ENCODE measurements at regions not wholly inside any gene's neighbourhood (a gene's known extent, or its start where the extent isn't known, plus 50 kb on each side); places are given as distances from the start of the nearest gene placed in this dataset.

DNA sequence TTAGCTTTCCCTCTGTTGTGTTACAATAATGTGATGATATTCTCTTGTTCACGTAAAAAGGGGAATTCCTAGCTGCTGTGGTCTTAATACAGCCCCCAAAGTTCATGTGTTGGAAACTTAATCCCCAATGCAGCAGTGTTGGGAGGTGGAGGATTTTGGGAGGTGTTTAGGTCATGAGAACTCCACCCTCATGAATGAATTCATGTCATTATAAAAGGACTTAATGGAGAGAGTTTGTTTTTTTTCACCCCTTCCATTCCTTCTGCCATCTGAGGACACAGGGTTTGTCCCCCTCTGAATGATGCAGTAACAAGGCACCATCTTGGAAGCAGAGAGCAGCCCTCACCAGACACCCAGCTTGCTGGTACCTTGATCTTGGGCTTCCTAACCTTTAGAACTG lies 253.4 kb upstream of the DDHD1 start:
- no peak overlapping the region for H3K56ac ChIP-seq (replicated peaks; ENCODE audit: insufficient read length, low read depth, low read length)
- H2AK5ac ChIP-seq (ENCODE audit: low read depth, low read length) = no peak overlapping the region
- ChIA-PET POLR2A (ENCODE audit: partially characterized antibody) (no interaction called here), CTCF (ENCODE audit: partially characterized antibody) (no interaction called here)
- no peak overlapping the region for H3K4me3 ChIP-seq (ENCODE audit: extremely low read depth in 1 of 4, insufficient read depth in 2 of 4, low read depth in 3 of 4, low read length in 4 of 4)
- H3K27ac ChIP-seq (ENCODE audit: low read depth, low read length) = no peak overlapping the region
- no peaks in the 10 kb centered on the region for H4K20me1 ChIP-seq (replicated peaks in 1 of 2; ENCODE audit: control insufficient read depth in 1 of 2, insufficient read depth in 2 of 2, low read length in 2 of 2)
- no peak overlapping the region for H2BK120ac ChIP-seq (replicated peaks; ENCODE audit: low read depth, low read length)
- H3K18ac ChIP-seq (ENCODE audit: extremely low read depth, low read length) = no peak overlapping the region
- H3K4me1 ChIP-seq (replicated peaks in 1 of 4; ENCODE audit: control insufficient read depth in 3 of 4, insufficient read depth in 4 of 4, low read length in 3 of 4) = no peaks in the 10 kb centered on the region
- H2AFZ ChIP-seq (ENCODE audit: low read length) = no peak overlapping the region
- no peak overlapping the region for H3K4me2 ChIP-seq (ENCODE audit: insufficient read depth in 1 of 2, low read depth in 2 of 2, low read length in 2 of 2)
- no peak overlapping the region for H2BK15ac ChIP-seq (ENCODE audit: low read length)
- no peaks in the 10 kb centered on the region for H3K27me3 ChIP-seq (replicated peaks in 1 of 4; ENCODE audit: control insufficient read depth in 3 of 4, extremely low read depth in 1 of 4, insufficient read depth in 3 of 4, low read length in 3 of 4)
- no peak overlapping the region for H2BK5ac ChIP-seq (ENCODE audit: low read depth, low read length)
- H3K4ac ChIP-seq (replicated peaks; ENCODE audit: insufficient read length, low read depth, low read length) = no peak overlapping the region
- H3K79me2 ChIP-seq (ENCODE audit: control insufficient read depth in 1 of 2, insufficient read depth in 2 of 2, low read length in 2 of 2) = no peaks in the 10 kb centered on the region
- no peak for DNase-seq (ENCODE audit: low read depth in 1 of 2, low spot score in 2 of 2)
- H2BK12ac ChIP-seq (ENCODE audit: low read depth, low read length) = no peak overlapping the region
- no peaks in the 10 kb centered on the region for H3K9me3 ChIP-seq (ENCODE audit: insufficient read depth in 2 of 2, low read depth in 1 of 2, low read length in 1 of 2)
- no peak overlapping the region for H3K23ac ChIP-seq (ENCODE audit: insufficient read length)
- no peak for FAIRE-seq
- H3K36me3 ChIP-seq (ENCODE audit: control insufficient read depth in 2 of 4, insufficient read depth in 4 of 4, low read length in 3 of 4) = no peaks in the 10 kb centered on the region
- H3K79me1 ChIP-seq (ENCODE audit: low read depth, low read length) = no peaks in the 10 kb centered on the region
- 92% methylated on average over 1 of the region's 1 CpG; no CpG with 5 or more reads in 1 of the 2 experiments for WGBS, 2 experiments (ENCODE audit: extremely low coverage in 1 of 2, insufficient coverage in 1 of 2, insufficient read length in 1 of 2, insufficient replicate concordance in 2 of 2, low coverage in 1 of 2, low lambda C conversion rate in 2 of 2, missing lambda C conversion rate in 1 of 2)
- H4K5ac ChIP-seq (ENCODE audit: insufficient read length, low read depth, low read length) = no peak overlapping the region
- H4K91ac ChIP-seq (replicated peaks; ENCODE audit: insufficient read length, low read length) = no peak overlapping the region
- H4K8ac ChIP-seq (ENCODE audit: extremely low read depth, insufficient read depth, low read length) = no peak overlapping the region
- no peak overlapping the region for H3K9ac ChIP-seq (replicated peaks in 1 of 4; ENCODE audit: extremely low read depth in 1 of 4, low read depth in 3 of 4, low read length in 3 of 4)
- H2BK20ac ChIP-seq (ENCODE audit: low read length) = no peak overlapping the region
- no peaks in the 10 kb centered on the region for H3K23me2 ChIP-seq (ENCODE audit: low read depth, low read length)
- no peak overlapping the region for H3K14ac ChIP-seq (ENCODE audit: insufficient read length)
- TF ChIP-seq, protein P1, sequence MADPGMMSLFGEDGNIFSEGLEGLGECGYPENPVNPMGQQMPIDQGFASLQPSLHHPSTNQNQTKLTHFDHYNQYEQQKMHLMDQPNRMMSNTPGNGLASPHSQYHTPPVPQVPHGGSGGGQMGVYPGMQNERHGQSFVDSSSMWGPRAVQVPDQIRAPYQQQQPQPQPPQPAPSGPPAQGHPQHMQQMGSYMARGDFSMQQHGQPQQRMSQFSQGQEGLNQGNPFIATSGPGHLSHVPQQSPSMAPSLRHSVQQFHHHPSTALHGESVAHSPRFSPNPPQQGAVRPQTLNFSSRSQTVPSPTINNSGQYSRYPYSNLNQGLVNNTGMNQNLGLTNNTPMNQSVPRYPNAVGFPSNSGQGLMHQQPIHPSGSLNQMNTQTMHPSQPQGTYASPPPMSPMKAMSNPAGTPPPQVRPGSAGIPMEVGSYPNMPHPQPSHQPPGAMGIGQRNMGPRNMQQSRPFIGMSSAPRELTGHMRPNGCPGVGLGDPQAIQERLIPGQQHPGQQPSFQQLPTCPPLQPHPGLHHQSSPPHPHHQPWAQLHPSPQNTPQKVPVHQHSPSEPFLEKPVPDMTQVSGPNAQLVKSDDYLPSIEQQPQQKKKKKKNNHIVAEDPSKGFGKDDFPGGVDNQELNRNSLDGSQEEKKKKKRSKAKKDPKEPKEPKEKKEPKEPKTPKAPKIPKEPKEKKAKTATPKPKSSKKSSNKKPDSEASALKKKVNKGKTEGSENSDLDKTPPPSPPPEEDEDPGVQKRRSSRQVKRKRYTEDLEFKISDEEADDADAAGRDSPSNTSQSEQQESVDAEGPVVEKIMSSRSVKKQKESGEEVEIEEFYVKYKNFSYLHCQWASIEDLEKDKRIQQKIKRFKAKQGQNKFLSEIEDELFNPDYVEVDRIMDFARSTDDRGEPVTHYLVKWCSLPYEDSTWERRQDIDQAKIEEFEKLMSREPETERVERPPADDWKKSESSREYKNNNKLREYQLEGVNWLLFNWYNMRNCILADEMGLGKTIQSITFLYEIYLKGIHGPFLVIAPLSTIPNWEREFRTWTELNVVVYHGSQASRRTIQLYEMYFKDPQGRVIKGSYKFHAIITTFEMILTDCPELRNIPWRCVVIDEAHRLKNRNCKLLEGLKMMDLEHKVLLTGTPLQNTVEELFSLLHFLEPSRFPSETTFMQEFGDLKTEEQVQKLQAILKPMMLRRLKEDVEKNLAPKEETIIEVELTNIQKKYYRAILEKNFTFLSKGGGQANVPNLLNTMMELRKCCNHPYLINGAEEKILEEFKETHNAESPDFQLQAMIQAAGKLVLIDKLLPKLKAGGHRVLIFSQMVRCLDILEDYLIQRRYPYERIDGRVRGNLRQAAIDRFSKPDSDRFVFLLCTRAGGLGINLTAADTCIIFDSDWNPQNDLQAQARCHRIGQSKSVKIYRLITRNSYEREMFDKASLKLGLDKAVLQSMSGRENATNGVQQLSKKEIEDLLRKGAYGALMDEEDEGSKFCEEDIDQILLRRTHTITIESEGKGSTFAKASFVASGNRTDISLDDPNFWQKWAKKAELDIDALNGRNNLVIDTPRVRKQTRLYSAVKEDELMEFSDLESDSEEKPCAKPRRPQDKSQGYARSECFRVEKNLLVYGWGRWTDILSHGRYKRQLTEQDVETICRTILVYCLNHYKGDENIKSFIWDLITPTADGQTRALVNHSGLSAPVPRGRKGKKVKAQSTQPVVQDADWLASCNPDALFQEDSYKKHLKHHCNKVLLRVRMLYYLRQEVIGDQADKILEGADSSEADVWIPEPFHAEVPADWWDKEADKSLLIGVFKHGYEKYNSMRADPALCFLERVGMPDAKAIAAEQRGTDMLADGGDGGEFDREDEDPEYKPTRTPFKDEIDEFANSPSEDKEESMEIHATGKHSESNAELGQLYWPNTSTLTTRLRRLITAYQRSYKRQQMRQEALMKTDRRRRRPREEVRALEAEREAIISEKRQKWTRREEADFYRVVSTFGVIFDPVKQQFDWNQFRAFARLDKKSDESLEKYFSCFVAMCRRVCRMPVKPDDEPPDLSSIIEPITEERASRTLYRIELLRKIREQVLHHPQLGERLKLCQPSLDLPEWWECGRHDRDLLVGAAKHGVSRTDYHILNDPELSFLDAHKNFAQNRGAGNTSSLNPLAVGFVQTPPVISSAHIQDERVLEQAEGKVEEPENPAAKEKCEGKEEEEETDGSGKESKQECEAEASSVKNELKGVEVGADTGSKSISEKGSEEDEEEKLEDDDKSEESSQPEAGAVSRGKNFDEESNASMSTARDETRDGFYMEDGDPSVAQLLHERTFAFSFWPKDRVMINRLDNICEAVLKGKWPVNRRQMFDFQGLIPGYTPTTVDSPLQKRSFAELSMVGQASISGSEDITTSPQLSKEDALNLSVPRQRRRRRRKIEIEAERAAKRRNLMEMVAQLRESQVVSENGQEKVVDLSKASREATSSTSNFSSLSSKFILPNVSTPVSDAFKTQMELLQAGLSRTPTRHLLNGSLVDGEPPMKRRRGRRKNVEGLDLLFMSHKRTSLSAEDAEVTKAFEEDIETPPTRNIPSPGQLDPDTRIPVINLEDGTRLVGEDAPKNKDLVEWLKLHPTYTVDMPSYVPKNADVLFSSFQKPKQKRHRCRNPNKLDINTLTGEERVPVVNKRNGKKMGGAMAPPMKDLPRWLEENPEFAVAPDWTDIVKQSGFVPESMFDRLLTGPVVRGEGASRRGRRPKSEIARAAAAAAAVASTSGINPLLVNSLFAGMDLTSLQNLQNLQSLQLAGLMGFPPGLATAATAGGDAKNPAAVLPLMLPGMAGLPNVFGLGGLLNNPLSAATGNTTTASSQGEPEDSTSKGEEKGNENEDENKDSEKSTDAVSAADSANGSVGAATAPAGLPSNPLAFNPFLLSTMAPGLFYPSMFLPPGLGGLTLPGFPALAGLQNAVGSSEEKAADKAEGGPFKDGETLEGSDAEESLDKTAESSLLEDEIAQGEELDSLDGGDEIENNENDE (IDR thresholded peaks at IDR 0.05; ENCODE audit: insufficient replicate concordance, low read length) = no peak

Data from H1 (cell line).